Spleen (tissue), 11 donors: ENCODE measurements at regions not wholly inside any gene's neighbourhood (a gene's known extent, or its start where the extent isn't known, plus 50 kb on each side); places are given as distances from the start of the nearest gene placed in this dataset.

Experiments
- DNase-seq: peaks from one replicate; pipeline ENCODE4 v3.0.0-alpha.2; 2020
- H3K27ac ChIP-seq, 8 donors: fragments of 200-600 bp; sonication (generic) in 7 of 8; 1 replicate in 4 of 8; 2 replicates in 4 of 8; pipeline versions ENCODE4 v1.5.0 to v1.8.0; 2016 to 2021; ENCODE audit warnings: inconsistent platforms in 4 of 8, mild to moderate bottlenecking in 4 of 8, moderate library complexity in 1 of 8
- H3K27me3 ChIP-seq, 7 donors: fragments of 200-600 bp; sonication (generic) in 6 of 7; replicated peaks in 1 of 7; 1 replicate in 4 of 7; 2 replicates in 3 of 7; pipeline versions ENCODE4 v1.5.0 to v1.8.0; 2016 to 2021; ENCODE audit warnings: inconsistent platforms in 3 of 7, mild to moderate bottlenecking in 1 of 7
- H3K36me3 ChIP-seq, 6 donors: fragments of 200-600 bp; sonication (generic) in 5 of 6; 1 replicate in 4 of 6; 2 replicates in 2 of 6; pipeline versions ENCODE4 v1.5.0 to v1.8.0; 2016 to 2021; ENCODE audit warnings: inconsistent platforms in 2 of 6
- H3K4me1 ChIP-seq, 6 donors: fragments of 200-600 bp; sonication (generic) in 5 of 6; 1 replicate in 3 of 6; 2 replicates in 3 of 6; pipeline versions ENCODE4 v1.5.0 to v1.8.0; 2016 to 2021; ENCODE audit warnings: inconsistent platforms in 3 of 6
- H3K4me3 ChIP-seq, 8 donors: fragments of 200-600 bp; sonication (generic) in 7 of 8; 1 replicate in 4 of 8; 2 replicates in 4 of 8; pipeline versions ENCODE4 v1.5.0 to v1.8.0; 2016 to 2021; ENCODE audit warnings: inconsistent platforms in 4 of 8, mild to moderate bottlenecking in 4 of 8, moderate library complexity in 2 of 8
- H3K9me3 ChIP-seq, 8 donors: fragments of 200-600 bp; sonication (generic) in 7 of 8; 1 replicate in 4 of 8; 2 replicates in 4 of 8; pipeline versions ENCODE4 v1.5.0 to v1.8.0; 2016 to 2021; ENCODE audit warnings: inconsistent platforms in 4 of 8
- CTCF ChIP-seq, 11 experiments: fragments of 200-600 bp in 7 of 11; fragments of 450-650 bp in 4 of 11; sonication (generic) in 4 of 11; IDR thresholded peaks in 8 of 11; conservative IDR thresholded peaks in 3 of 11; 1 replicate in 7 of 11; 2 replicates in 4 of 11; pipeline versions ENCODE4 v1.4.0 to v1.8.0; 2016 to 2021; ENCODE audit warnings: antibody characterized with exemption in 11 of 11, inconsistent platforms in 4 of 11, mild to moderate bottlenecking in 1 of 11
- POLR2A ChIP-seq, 3 donors: fragments of 450-650 bp; IDR thresholded peaks; one replicate each; pipeline ENCODE4 v1.5.1; 2017; ENCODE audit warnings: antibody characterized with exemption in 3 of 3, mild to moderate bottlenecking in 1 of 3
- POLR2AphosphoS5 ChIP-seq, 3 donors: sonication (generic); formaldehyde crosslinking; IDR thresholded peaks; one replicate each; pipeline ENCODE4 v1.5.1; 2017; ENCODE audit warnings: antibody characterized with exemption in 3 of 3
- WGBS, 5 donors: extraction: QIAGEN DNeasy Blood & Tissue Kit in 3 of 5; methylation state at CpG; one replicate each; pipeline versions ENCODE4 v1.1.5 to v1.1.7; 2013 to 2018; 5-methylcytosine and 5-hydroxymethylcytosine counted together
- intact Hi-C: fragments of 100-400 bp; cut with DNase I; formaldehyde crosslinking; loops from one replicate; pipeline ENCODE4 v1.15.0; 2023; ENCODE audit warnings: low total_unique reads
- donor health status: healthy with polysubstance abuse.
- donor health status: DM: no; HTN: no; CAD: no; lungs with moderate emphysema.
- donor health status: DM: no; HTN: no; CAD: no.
- donor health status: Bipolar disorder and iron deficiency.
- donor health status: healthy.
- donor health status: DM: no; HTN: no; CAD: no.
- donor health status: DM: yes; HTN: yes; CAD: no.

- TF ChIP-seq POLR2A (IDR thresholded peaks at IDR 0.05) (no peak), POLR2AphosphoS5 (IDR thresholded peaks at IDR 0.05) (no peak), CTCF (IDR thresholded peaks at IDR 0.05 in 8 of 11, conservative IDR thresholded peaks at IDR 0.05 in 3 of 11) (no peak)
- H3K36me3 ChIP-seq: no peaks in the 10 kb centered on the region
- no peak overlapping the region for H3K27ac ChIP-seq
- H3K9me3 ChIP-seq: no peaks in the 10 kb centered on the region
- WGBS, 5 donors: 85 to 97% (median 90%) methylated on average over 2 of the region's 2 CpGs
- no peak for DNase-seq
- H3K4me3 ChIP-seq: no peak overlapping the region
- H3K4me1 ChIP-seq: no peaks in the 10 kb centered on the region
- no peaks in the 10 kb centered on the region for H3K27me3 ChIP-seq
- intact Hi-C loops: no loop called here
Observed at GRCh38 chr14:48454887-48455286, 779.5 kb upstream of the MDGA2 start.

- Histone ChIP-seq H3K36me3 (no peaks in the 10 kb centered on the region), H3K27ac (no peak overlapping the region), H3K27me3 (no peaks in the 10 kb centered on the region), H3K9me3 (peaks cover 0 to 3% (median 0%) of the 10 kb centered on the region in 8 donors), H3K4me3 (no peak overlapping the region), H3K4me1 (no peaks in the 10 kb centered on the region)
- 84 to 94% (median 86%) methylated on average over 2 of the region's 2 CpGs for WGBS, 5 donors
- DNase-seq: no peak
- TF ChIP-seq POLR2AphosphoS5 (IDR thresholded peaks at IDR 0.05) (no peak), POLR2A (IDR thresholded peaks at IDR 0.05) (no peak), CTCF (IDR thresholded peaks at IDR 0.05 in 8 of 11, conservative IDR thresholded peaks at IDR 0.05 in 3 of 11) (no peak)
- intact Hi-C loops: no loop called here
Observed at GRCh38 chr14:48452437-48452995, 777.1 kb upstream of the MDGA2 start.

GRCh38 chr14:48435221-48435620, 759.8 kb upstream of the MDGA2 start:
- 53 to 54% (median 53%) methylated on average over 2 of the region's 2 CpGs for WGBS, 5 donors
- Histone ChIP-seq H3K4me3 (no peak overlapping the region), H3K36me3 (no peaks in the 10 kb centered on the region), H3K4me1 (no peaks in the 10 kb centered on the region), H3K27ac (no peak overlapping the region), H3K9me3 (no peaks in the 10 kb centered on the region), H3K27me3 (peaks cover 0 to 3% (median 0%) of the 10 kb centered on the region in 7 donors)
- TF ChIP-seq CTCF (IDR thresholded peaks at IDR 0.05 in 8 of 11, conservative IDR thresholded peaks at IDR 0.05 in 3 of 11): no peak
- TF ChIP-seq POLR2AphosphoS5 (IDR thresholded peaks at IDR 0.05): no peak
- no peak for TF ChIP-seq POLR2A (IDR thresholded peaks at IDR 0.05)
- no peak for DNase-seq
- intact Hi-C loops: no loop called here

GRCh38 chr14:48430805-48431204, 755.4 kb upstream of the MDGA2 start:
- H3K4me3 ChIP-seq: no peak overlapping the region
- peak; percentile 49 for DNase-seq
- H3K36me3 ChIP-seq: no peaks in the 10 kb centered on the region
- intact Hi-C loops: no loop called here
- no peaks in the 10 kb centered on the region for H3K9me3 ChIP-seq
- TF ChIP-seq CTCF (IDR thresholded peaks at IDR 0.05 in 8 of 11, conservative IDR thresholded peaks at IDR 0.05 in 3 of 11): no peak
- TF ChIP-seq POLR2AphosphoS5 (IDR thresholded peaks at IDR 0.05): no peak
- no peak for TF ChIP-seq POLR2A (IDR thresholded peaks at IDR 0.05)
- WGBS, 5 donors: 80 to 89% (median 88%) methylated on average over 4 to 5 of the region's 5 CpGs
- peaks cover 0 to 3% (median 0%) of the 10 kb centered on the region in 7 donors for H3K27me3 ChIP-seq
- H3K4me1 ChIP-seq: no peaks in the 10 kb centered on the region
- H3K27ac ChIP-seq: no peak overlapping the region
